Endothelial cell (in vitro differentiated cells): ENCODE measurements at regions not wholly inside any gene's neighbourhood (a gene's known extent, or its start where the extent isn't known, plus 50 kb on each side); places are given as distances from the start of the nearest gene placed in this dataset.

Experiments used
- DNase-seq: peaks from one replicate; pipeline ENCODE4 v3.0.0; 2021; ENCODE audit warnings: low spot score
- H3K27ac Mint-ChIP-seq: one replicate; pipeline ENCODE4 v1.8.0; 2021; ENCODE audit warnings: mixed read lengths, inconsistent platforms; ENCODE audit not compliant: unreplicated experiment
- H3K27me3 Mint-ChIP-seq: one replicate; pipeline ENCODE4 v1.8.0; 2021; ENCODE audit warnings: mild to moderate bottlenecking, moderate library complexity, mixed read lengths, inconsistent platforms; ENCODE audit not compliant: unreplicated experiment
- H3K36me3 Mint-ChIP-seq: one replicate; pipeline ENCODE4 v1.8.0; 2021; ENCODE audit warnings: mild to moderate bottlenecking, low read depth, mixed read lengths, inconsistent platforms; ENCODE audit not compliant: unreplicated experiment
- H3K4me1 Mint-ChIP-seq: one replicate; pipeline ENCODE4 v1.8.0; 2021; ENCODE audit warnings: mild to moderate bottlenecking, mixed read lengths, inconsistent platforms; ENCODE audit not compliant: unreplicated experiment
- H3K4me3 Mint-ChIP-seq: one replicate; pipeline ENCODE4 v1.8.0; 2021; ENCODE audit warnings: mild to moderate bottlenecking, mixed read lengths, inconsistent platforms; ENCODE audit not compliant: unreplicated experiment
- H3K9me3 Mint-ChIP-seq: one replicate; pipeline ENCODE4 v1.8.0; 2021; ENCODE audit warnings: mixed read lengths, inconsistent platforms; ENCODE audit not compliant: unreplicated experiment
- TF ChIP-seq, protein P1 (sequence below): fragments of 200-600 bp; sonication (generic); IDR thresholded peaks from one replicate; pipeline ENCODE4 v1.5.0; 2021; ENCODE audit warnings: antibody characterized with exemption; ENCODE audit not compliant: unreplicated experiment

DNA sequence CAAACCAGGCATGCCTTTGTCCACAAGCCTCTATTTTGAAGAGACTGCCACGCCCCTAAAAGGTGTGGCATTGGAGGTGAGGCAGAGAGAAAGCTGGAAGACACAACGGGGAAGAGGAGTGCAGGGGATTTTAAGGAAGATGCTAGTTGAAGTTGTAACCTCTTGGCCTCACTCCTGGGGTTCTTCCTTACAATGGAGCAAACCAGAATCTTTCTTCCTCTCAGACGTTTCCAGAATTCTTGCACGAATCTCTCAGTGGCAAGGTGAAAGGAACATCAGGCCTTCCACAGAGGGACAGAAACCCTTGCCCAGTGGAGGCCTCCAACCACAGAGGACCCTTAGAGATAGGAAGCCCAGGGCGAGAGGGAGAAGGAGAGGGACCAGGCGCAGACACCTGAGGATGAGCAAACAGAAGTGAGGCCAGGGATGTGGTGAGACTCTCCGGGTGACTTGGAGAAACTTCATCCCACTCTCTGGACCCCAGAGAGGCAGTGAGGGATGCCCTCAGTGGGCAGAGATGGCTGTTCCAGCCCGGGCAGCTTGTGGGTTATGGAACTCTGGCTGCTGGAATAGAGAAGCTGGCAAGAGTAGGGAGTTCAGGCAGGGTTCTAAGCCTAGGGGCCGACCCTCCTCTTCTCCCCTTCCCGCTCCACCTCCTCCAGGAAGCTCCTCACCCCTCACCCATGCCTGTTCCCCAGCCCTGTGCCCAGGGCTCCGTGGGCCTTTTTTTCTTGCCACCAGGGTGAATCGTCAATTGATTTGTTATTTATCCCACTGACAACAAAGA is 136.8 kb upstream of the RUNX3 start:
- H3K27ac Mint-ChIP-seq: no peak overlapping the region
- DNase-seq: no peak
- H3K4me1 Mint-ChIP-seq: peaks cover 4% of the 10 kb centered on the region
- H3K27me3 Mint-ChIP-seq: peaks cover 2% of the 10 kb centered on the region
- no peaks in the 10 kb centered on the region for H3K36me3 Mint-ChIP-seq
- no peaks in the 10 kb centered on the region for H3K9me3 Mint-ChIP-seq
- TF ChIP-seq, protein P1, sequence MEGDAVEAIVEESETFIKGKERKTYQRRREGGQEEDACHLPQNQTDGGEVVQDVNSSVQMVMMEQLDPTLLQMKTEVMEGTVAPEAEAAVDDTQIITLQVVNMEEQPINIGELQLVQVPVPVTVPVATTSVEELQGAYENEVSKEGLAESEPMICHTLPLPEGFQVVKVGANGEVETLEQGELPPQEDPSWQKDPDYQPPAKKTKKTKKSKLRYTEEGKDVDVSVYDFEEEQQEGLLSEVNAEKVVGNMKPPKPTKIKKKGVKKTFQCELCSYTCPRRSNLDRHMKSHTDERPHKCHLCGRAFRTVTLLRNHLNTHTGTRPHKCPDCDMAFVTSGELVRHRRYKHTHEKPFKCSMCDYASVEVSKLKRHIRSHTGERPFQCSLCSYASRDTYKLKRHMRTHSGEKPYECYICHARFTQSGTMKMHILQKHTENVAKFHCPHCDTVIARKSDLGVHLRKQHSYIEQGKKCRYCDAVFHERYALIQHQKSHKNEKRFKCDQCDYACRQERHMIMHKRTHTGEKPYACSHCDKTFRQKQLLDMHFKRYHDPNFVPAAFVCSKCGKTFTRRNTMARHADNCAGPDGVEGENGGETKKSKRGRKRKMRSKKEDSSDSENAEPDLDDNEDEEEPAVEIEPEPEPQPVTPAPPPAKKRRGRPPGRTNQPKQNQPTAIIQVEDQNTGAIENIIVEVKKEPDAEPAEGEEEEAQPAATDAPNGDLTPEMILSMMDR: no peak
- no peak overlapping the region for H3K4me3 Mint-ChIP-seq

DNA sequence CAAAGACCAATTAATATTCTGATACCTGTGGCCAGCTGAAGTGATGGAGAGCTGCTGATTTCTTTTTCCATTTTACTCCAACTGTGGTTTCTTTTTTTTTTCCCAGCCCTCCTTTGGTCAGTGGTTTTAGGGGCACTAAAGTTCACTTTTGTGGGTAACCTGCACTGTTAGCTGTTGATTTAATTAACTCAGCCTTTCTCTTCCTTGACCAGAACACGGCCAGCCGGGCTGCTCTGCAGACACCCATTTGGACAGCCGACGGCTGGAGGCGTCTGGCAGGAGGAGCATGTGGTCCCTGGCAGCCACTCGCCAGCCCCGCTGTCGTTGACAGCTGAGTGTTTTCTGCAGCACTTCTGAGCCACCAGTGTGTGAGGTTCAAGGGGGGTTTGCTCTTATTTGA is 136.2 kb upstream of the RUNX3 start:
- H3K27me3 Mint-ChIP-seq: peaks cover 2% of the 10 kb centered on the region

DNA sequence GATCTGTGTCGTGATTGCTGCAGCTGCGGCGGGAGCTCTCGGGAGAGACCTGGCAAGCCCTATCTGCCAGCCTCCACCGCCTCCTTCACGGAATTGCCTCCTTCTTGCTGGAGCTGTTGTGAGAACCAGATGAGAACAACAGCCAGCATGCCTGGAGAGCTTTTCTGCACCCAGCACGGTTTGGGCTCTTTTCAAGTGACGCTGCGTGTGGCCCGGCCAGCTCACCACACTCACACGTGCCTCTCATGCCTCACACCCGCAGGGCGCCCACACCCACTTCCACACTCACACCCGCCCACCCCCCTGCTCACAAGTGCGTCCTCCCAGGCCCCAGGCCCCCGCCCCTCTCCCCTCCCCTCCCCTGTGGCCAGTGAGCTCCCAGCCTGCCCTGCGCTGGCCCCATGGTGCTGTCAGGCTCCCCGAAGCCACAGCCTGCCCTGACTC is 135.7 kb upstream of the RUNX3 start:
- Mint-ChIP-seq H3K4me1 (peaks cover 9% of the 10 kb centered on the region), H3K27me3 (peaks cover 2% of the 10 kb centered on the region), H3K27ac (no peak overlapping the region), H3K4me3 (no peak overlapping the region), H3K36me3 (no peaks in the 10 kb centered on the region), H3K9me3 (no peaks in the 10 kb centered on the region)
- TF ChIP-seq, protein P1: no peak
- DNase-seq: no peak

More for the DNA sequence above, 136.2 kb upstream of the RUNX3 start:
- H3K9me3 Mint-ChIP-seq: no peaks in the 10 kb centered on the region
- peaks cover 7% of the 10 kb centered on the region for H3K4me1 Mint-ChIP-seq
- H3K27ac Mint-ChIP-seq: no peak overlapping the region
- H3K4me3 Mint-ChIP-seq: no peak overlapping the region
- TF ChIP-seq, protein P1: no peak
- DNase-seq: no peak
- no peaks in the 10 kb centered on the region for H3K36me3 Mint-ChIP-seq

DNA sequence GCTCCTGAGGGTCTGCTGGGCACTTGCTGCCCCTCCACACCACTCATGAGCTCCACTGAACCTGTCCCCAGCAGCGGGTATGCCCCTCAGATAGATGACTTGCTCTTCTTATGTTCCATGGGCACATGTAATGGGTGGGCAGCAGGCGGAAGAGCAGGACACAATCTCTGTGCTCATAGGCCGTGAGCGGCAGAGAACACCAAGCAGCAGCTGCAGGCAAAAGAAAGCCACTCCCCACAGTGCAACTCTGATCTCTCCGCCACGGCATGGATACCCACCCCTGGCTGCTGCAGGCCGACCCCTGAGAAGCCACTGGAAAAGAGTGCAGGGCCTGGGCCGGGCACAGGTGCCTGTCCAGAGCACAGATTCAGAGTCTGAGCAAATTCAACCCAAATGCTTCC is 135.2 kb upstream of the RUNX3 start:
- Mint-ChIP-seq H3K36me3 (no peaks in the 10 kb centered on the region), H3K27me3 (peaks cover 2% of the 10 kb centered on the region), H3K4me3 (no peak overlapping the region), H3K9me3 (no peaks in the 10 kb centered on the region), H3K27ac (no peak overlapping the region), H3K4me1 (peaks cover 9% of the 10 kb centered on the region)
- no peak for DNase-seq
- TF ChIP-seq, protein P1: no peak

DNA sequence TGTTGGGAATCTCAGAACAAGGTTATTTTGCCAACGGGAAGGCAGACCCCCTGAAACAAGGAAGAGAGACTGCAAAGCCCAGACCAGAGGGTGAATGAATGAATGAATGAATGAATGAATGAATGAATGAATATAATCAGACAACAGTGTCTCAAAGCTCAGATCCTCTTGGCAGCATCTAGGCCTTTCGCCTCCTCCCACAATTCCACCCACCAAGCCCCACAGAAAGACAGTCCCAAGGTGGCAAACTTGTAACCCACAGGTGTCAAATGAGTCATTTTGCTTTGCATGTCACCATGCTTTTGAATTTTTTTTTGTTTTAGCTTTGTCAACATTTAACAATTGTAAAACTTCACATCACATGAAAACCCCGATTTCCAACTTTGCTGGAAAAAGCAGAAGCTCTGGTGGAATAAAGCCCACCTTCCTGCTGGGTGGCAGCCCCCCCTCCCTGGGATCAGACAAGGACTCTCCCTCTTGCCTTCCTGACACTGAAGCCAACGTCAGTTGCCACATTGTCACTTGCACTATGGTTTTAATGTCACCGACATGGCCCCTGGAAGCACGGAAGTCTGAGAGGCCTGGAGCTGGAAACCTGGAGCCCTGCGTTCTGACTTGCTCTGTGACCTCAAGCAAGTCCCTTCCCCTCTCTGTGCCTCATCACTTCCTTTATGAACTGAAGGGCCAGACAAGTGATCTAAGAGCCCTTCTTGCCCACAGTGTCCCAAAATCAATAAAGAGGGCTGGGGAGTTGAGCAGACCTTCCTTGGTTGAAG is 134.6 kb upstream of the RUNX3 start:
- H3K27ac Mint-ChIP-seq: no peak overlapping the region
- H3K36me3 Mint-ChIP-seq: no peaks in the 10 kb centered on the region
- TF ChIP-seq, protein P1: no peak
- DNase-seq: no peak
- H3K4me1 Mint-ChIP-seq: peaks cover 9% of the 10 kb centered on the region
- no peaks in the 10 kb centered on the region for H3K9me3 Mint-ChIP-seq
- H3K27me3 Mint-ChIP-seq: peaks cover 2% of the 10 kb centered on the region
- H3K4me3 Mint-ChIP-seq: no peak overlapping the region
